ENCODE measurements at regions not wholly inside any gene's neighbourhood (a gene's known extent, or its start where the extent isn't known, plus 50 kb on each side); places are given as distances from the start of the nearest gene placed in this dataset.

DNA sequence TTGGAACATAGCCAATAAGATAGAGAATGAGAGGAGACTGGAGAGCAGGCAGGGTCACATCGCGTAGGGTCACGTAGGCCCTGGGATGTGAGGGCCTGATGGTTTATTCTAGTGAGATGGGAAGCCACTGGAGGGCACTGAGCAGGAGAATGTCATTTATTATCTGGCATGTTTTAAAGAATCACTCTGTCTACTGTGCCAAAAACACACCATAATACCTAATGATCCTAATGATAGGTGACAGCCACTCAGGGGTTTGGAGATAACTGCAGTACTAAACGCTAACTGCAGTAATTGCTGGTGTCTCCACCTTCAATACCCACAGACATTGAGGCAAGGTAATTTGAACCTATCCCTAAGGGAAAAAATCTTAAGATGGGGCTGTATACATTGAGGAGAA is 185.4 kb downstream of the TTLL7 start:
- DNase-seq: peak; percentile 12

DNA sequence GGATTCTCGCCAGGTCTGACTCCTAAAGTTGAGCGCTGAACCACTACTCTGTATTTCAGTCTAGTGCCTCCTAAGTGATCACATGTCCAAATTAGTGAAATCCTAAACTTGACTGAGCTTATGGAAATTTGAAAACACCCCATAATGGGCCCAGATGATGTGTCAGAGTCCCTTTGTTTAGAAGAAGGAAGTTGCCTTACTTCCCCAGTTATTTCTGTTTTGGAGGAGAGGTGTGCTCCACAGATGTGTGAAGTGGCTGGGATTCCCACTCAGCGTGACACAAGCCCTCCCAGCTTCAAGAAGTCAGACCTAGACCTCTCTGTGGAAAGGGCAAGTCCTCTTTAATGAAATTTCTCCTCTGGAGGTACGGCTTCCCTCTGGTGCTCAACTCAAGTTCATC is 188.8 kb downstream of the TTLL7 start:
- DNase-seq: no peak

DNA sequence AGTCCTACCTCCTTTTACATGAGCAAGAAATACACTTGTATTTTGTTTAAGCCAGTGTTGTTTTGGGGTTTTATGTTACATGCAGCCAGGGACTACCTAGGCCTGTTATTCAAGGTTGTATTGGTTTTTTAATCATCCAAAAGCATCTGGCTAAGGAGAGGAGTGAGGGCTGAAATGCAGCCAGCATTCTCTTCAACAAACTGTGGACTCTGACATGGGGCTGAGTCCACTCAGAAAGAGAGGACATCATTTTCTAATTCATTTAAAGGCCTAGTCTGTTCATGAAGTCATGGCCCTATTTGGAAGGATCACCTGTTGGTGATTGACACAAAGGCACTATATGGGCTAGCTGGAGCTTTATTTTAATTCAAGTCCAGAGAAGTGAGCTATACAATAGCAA is 190.4 kb downstream of the TTLL7 start:
- DNase-seq: no peak

DNA sequence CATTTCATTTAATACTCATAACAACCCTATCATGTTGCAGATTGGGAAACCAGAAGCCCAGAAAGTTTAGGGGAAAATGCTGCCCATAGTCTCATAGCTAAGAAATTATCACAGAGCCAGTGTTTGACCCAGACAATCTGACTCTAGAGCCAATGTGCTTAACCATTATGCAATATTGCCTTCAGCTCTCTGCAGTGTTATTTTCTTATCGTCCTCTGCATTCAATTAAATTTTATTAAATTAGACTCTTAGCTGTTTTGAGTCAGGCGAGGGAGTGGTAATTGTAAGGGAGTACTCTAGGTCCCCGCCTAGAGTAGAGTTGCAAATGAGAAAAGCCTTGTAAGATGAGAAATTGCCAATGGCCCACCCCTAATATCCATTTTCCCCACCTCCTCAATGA is 191.1 kb downstream of the TTLL7 start:
- DNase-seq: no peak

DNA sequence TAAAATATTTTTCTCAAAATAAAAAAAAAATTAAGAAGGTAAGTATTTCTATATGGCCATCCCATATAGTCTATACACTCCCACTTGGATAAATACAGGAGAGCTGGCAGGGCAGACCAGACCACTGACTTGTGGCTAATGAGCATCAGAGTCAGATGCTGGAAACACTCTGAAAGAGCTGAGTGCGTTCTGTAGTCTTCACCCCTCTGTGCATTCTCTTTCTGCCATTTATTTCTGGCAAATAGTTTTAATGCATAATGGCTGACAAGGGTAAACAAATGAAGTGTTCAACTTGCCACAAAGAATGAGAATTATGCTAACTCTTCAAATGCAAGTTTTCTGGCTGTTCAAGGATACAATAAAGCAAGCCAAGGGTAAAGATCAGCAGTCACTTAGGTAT is 191.7 kb downstream of the TTLL7 start:
- no peak for DNase-seq

DNA sequence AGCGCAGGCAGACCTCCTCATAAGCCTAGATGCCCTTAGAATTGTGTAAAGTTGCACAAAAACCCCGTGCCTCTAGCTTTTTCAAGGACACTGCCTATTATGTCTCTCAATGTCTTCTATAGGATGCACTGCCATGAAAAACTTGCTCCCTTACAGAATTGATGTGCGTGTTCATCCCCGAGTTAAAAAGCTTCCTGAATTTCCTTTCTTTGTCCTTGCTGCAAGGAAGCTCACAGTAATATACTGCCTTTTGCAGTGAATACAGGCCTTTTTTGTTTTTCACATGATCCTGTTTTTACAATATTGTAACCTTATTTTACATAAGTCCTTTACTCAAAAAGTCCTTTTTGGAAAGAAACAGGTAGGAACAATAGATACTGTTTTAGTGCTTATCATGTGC is 193.0 kb downstream of the TTLL7 start:
- DNase-seq: no peak

DNA sequence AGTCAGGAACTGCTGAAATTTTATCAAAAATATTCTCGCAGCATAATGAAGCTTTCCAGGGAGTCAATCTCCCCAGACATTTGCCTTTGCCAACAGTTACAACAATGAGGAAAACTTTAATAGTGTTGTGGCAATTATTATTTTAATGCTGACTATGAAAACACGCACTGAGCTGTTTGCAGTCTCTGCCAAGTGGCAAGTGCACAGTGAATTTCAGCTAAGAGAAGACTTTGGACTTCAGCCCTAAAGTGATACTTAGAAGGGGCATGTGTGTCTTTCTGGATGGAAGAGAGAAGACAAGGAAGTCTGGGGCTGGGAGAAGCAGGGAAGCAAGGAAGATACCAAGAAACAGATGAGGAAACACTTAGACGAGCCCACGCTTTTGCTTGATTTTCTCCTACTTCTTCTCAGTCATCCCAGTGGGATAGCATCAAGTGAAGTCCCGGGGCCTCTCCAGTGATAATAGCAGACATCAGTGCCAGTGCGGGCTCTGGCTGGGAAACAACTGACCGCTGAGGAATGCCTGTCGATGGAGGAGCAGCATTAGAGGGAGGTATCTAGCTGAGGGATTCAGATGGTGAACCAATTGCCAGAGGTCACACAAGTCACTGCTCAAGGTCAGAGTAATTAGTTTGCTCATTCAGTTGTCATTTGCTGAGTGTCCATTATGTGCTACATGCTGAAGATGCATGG is 196.3 kb downstream of the TTLL7 start:
- no peak for DNase-seq

DNA sequence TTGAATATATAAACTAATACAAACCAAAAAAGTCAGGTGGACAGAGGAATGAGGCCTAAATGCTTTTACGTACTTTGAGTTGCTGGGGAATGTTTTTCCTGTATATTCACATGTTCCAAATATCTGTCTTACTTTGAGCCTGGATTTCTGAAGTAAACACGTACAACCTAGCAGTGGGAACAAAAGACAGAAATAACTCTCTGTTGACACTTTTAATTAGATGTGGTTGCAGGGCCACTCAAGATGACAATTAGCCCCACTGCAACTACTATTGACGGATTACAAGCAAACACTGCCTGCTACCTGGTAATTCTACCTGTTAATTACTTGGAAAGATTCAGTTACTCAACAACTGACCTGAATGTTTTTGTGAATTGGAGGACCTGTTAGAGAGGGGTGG is 196.9 kb downstream of the TTLL7 start:
- no peak for DNase-seq

DNA sequence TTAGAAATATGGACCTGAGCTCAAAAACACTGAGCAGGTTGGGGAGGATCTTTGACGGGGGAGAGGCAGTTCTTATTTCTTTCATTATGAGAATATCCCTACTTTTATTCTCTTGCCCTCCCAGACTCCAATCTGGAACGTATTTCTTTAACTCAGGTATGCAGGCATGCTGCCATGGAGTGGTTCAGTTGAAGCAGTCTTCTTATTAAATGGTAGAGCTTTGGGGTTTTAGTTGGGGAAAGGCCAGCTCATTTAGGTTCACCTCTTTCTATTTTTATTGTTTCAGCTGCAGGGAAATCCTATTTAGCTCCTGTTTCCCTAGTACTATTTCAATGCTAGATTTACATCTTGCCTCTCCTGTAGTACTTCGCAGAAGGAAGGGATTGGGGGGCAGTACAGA is 198.9 kb downstream of the TTLL7 start:
- no peak for DNase-seq

DNA sequence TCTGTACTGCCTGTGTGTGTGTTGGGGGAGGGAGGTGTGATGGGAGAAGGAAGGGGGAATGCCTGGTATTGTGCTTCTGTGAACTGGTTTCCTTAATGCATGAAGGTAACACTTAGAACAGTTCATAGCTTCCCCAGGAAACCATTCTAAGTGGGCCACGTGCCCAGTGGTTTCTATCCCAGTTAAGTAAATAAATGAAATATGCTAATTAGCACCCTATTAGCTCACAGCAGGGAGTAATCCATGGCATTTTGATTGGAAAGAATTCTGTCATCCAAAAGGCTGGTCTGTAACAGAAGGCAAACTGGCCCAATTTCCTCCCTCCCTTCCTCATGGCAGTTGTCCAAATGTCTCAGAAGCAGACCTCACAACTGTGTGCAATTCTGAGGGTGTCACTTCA is 199.3 kb downstream of the TTLL7 start:
- peak; percentile 23 for DNase-seq

DNA sequence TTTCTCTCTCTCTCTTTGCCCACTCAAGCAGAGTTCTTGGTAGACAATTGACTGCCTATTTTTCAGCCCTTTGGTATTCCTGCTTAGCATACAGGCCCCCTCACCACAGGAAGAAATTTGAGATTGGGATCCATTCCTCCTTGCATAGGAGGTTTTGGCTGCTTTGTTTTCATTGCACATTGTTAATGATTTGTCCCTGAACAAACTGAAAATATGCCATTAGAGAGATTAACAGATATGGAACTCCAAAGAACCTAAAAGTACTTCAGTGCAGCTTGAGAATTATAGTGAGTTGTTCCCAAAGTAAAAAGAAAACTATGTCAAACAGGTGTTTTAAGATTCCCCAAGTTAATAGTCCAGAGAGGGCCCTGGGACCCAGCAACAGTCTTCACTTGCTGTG is 200.0 kb downstream of the TTLL7 start:
- DNase-seq: no peak

DNA sequence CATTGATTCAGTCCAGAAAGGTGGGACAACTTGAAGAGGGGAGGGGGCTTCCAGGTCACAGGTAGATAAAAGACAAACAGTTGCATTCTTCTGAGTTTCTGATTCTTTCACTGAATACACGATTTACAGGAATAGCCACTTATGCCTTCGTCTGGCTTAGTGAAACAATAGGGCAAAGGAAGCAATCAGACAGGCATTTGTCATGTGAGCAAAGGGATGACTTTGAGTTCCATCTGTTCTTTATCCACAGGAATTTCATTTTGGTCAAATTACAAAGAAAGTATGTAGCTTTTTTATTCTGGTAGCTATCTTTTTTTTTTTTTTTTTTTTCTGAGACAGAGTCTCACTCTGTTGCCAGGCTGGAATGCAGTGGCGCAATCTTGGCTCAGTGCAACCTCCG is 202.5 kb downstream of the TTLL7 start:
- no peak for DNase-seq

DNA sequence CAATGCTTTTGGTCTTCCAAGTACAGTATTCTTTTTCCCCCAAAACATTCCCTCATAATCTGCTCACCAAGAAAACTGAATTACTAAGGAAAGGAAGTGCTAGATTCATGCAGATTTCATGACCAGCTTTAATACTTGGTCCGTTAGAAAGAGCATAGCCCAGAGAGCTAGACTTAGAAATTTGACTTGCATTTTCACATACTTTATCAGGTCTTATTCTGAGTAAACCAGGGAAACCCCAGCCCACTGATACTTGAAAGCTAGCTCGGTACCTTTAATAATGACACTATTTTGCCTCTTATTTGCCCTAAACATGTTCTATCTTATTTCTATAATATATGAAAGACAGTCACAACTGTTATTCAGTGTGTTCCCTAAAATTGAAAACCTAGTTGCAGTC is 204.5 kb downstream of the TTLL7 start:
- no peak for DNase-seq

DNA sequence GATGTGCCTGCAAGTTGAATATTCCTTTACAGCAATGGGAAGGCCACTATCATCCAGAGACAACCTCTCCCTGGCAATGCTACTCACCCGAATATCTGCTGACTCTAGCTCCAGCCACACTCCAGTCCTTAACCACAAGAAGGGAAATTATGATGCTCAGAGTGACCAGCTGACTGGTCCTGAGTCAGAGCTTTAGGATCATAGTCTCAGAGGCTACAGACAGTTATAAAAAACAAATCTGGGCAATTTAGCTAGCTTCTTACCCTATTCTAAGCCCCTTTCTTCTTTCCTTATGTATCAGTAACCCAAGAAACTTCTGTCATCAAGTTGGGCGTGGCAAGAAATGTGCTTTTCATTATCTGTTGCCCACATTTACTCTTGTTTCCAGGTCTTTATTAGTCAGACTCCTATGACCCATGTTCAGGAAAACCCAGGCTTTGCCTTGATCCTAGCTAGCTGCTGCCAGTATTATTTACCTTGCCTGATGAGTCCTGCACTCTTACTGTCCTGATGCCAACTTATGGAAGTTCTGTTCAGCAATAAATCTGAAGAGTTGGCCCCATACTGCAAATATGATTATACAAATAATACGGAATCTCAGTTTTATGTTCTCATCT is 207.0 kb downstream of the TTLL7 start:
- no peak for DNase-seq

DNA sequence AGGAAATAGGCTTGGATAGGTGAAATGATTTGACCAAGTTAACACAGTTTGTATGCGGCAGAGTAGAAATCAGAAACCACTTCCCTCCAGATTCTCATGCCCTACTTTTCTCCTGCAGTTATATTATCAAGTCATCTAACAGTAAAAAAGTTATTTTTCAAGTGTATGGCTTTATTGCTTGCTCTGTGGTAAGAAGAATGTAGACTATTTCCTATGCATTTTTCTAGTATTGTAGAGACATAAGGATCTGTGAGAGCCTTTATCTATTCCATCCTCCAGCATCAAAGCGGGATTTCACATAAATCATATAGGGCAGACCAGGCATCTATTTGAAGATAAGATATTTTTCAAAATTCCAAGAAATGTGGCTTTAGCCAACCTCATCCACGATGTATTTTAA is 208.5 kb downstream of the TTLL7 start:
- DNase-seq: no peak

DNA sequence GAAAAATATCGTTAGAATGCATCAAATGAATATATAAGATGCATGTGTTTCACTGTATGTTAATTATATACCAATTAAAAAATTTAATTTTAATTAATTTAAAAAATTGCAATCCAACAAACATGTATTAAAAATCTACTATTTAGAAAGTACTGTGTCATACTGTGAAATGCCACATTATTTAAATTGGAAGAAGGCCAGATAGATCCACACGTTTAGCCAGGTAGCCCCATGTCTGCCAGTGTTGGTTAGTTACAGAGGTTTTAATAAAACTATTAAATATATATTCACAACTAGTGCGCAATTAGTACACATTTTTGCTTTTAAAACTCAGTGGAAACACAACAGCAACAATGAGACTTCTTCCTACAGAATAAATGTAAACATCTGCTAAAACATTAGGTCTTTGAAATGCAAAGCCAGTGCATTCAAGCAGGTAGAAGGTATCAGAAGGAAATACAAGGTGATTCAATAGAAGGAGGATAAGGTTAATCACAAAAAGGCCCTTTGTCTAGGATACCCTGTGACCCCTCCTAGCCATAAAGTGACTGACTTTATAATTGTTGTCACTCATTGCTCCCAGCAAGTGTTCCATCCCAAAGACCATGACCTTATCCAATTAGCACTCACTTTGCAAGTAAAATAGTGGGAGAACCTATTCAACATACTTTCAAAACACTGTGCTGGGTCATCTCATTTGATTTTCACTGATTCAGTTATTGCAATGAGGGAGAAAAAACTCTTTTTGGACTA is 211.5 kb downstream of the TTLL7 start:
- DNase-seq: no peak

DNA sequence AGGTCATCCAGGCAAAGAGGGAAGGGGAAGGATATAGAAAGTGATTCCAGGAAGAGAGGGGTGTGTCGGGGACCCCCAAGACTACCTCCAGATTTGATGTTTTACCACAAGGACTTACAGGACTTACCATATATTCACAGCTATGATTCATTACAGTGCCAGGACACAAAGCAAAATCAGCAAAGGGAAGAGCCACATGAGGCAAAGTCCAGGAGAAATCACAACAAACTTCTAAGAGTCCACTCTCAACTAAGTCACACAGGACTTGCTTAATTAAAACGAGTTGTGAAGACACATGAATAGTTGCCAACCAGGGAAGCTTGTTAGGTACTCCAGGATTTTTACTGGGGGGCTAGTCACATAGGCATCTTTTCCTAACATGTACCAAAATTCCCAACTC is 217.3 kb downstream of the TTLL7 start:
- no peak for DNase-seq

DNA sequence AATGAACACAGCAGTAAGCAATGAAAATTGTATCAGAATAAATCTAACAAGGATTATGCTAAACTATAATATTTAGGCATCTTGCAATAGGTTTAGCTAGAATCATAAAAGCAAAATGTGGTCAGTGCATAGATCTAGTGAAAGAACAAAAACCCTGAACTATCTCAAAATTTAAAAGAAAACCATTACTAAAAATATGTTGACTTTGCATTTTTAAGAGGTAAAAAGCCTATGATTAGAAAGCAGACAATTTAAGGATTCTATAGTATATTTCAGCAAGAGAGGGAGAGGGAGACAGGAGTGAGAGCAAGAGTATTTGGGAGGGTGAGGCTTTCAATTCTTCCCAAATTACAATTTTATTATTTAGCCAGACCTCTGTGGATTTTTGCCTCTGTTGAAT is 219.4 kb downstream of the TTLL7 start:
- no peak for DNase-seq

DNA sequence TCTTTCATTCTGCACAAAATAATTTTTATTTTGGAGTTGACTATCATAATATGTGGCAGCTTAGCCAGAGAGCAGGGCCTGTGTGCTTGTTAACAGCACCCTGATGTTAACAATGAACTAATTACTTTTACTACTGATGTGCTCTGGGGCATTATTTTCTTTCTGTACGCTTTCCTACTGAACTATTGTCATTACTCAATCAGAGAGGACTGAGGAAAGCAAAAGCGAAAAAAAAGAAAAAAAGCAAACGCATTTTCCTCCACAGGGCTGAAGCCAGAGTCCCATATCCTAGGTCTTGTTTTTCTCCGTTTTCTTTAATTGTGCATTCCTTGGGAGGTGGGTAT is 221.2 kb downstream of the TTLL7 start:
- DNase-seq: peak; percentile 59

DNA sequence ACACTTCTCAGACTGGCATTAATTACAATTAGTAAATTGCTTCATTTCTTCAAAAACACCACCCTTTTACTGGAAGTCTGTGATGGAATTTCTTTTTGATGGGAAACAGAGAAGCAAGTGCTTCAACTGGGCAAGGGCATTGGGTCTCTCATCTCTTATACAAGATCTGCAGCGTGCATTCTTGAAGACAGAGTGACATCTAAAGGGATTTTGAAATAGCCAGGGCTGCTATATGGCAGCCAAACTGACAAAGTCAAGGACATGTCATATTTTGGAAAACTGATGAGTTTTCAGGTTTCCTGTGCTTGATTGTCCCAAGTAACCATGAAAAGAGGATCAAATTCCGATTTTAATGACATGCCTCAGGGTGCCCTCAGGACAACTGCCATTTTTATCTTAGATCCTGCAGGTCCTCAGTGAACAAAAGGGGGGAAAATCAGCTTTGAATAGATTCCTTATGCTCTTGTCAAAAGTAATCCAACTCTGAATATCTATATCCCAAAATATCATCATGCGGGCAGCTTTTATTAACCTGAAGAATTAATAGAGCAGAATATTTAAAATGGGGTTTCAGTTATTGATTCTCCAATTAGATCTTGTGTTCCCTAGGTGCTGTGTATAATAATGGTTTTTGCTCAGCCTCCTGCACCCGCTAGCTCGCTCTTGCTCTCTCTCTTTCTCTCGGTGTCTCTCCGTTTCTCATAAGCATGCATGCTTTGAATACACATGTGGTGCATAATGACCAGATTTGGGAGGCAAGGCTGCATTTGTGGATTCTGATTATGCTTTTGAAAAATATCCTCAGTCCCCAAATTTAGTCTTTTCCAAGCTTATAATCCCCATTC is 221.8 kb downstream of the TTLL7 start:
- peak; percentile 64 for DNase-seq

DNA sequence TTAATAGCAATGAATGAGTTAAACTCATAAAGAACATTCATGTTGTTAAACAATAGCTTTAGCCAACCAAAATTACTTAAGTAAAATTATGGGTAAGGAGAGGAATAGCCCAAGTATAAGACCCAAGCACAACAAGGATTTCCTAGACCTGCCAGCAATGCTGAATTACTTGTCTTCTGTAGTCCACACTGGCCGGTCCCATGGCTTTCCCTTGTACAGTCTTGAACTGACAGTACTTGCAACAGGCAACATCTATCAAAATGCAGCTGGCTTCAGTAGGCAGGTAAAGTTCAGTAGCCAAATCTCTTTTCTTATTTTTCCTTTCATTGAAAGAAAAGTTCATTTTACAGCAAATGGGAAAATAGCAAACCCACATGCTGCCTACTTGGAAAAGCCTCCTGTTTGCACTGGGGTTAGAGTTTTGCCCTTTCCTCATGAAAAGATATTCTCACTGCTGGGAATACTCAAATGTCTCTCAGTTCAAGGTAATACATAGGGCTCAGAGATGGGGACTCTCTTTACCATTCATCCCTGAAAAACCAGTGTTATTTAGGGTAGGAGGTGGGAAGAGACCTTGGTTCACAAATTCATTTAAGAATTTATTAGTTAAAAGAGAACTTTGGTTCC is 222.8 kb downstream of the TTLL7 start:
- no peak for DNase-seq

DNA sequence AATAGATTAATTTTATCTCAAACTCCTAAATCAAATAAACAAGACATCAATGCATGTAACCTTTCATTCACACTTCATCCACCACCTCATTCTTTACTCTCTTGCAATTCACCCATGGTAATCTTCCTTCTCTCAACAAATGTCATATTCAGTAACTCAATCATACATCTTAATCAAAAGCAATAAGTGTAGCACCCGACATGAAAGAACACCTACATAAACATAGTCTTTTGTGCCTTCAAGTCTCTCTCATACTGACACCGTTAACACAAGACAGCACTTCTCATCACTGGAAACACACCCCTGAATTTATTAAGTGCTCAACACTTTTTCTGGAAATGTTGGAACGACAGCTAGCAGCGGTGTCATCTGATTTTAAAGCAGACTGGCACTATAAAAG is 225.9 kb downstream of the TTLL7 start:
- no peak for DNase-seq

DNA sequence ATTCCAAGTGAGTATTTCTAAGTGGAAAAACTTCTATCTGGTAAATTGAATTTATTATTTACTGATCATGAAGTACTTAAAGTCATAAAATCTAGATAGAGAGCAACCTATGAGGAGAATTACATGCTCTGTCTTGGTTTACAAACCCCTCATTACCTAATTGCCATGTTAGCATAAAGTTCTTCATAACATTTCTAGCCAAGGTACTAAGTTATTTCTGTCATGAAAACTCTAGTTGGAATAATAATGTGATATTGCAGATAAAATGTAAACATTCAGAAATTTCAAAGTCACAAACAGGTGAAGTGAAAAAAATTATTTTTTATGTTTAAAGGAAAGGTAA is 228.6 kb downstream of the TTLL7 start:
- DNase-seq: no peak
